SK-N-SH (cell line): ENCODE measurements at regions not wholly inside any gene's neighbourhood (a gene's known extent, or its start where the extent isn't known, plus 50 kb on each side); places are given as distances from the start of the nearest gene placed in this dataset.

Experiments used
- EP300 ChIP-seq, 2 experiments: IDR thresholded peaks; 2 replicates each; pipeline versions ENCODE4 v1.4.0 to v1.6.1; 2012; ENCODE audit warnings: borderline replicate concordance in 1 of 2, low read depth in 1 of 2, low read length in 1 of 2
- EZH2phosphoT487 ChIP-seq: fragments of 200-600 bp; sonication (generic); IDR thresholded peaks from 2 replicates; pipeline ENCODE4 v1.6.1; 2017; ENCODE audit warnings: low read depth, mixed run types, mild to moderate bottlenecking, antibody characterized with exemption, moderate library complexity, borderline replicate concordance
- FOXM1 ChIP-seq: IDR thresholded peaks from 2 replicates; pipeline ENCODE4 v1.4.0; 2012; ENCODE audit warnings: low read depth, mild to moderate bottlenecking
- RCOR1 ChIP-seq: fragments of 150-350 bp; IDR thresholded peaks from 2 replicates; pipeline ENCODE4 v1.6.1; 2017; ENCODE audit warnings: antibody characterized with exemption, low read length
- TAF1 ChIP-seq: IDR thresholded peaks from 2 replicates; pipeline ENCODE4 v1.6.1; 2012; ENCODE audit warnings: low read depth, mild to moderate bottlenecking, low read length, moderate library complexity, borderline replicate concordance
- TCF12 ChIP-seq: IDR thresholded peaks from 2 replicates; pipeline ENCODE4 v1.4.0; 2012
- YY1 ChIP-seq: IDR thresholded peaks from 2 replicates; pipeline ENCODE4 v1.4.0; 2012; ENCODE audit warnings: low read depth, mild to moderate bottlenecking
- TF ChIP-seq, protein P1 (sequence below): IDR thresholded peaks from 2 replicates; pipeline ENCODE4 v1.6.1; 2012; ENCODE audit warnings: mild to moderate bottlenecking, low read depth, low read length, moderate library complexity
- TF ChIP-seq, protein P2 (sequence below): fragments of 200-600 bp; sonication (generic); IDR thresholded peaks from 2 replicates; pipeline ENCODE4 v1.6.1; 2017; ENCODE audit warnings: antibody characterized with exemption, mild to moderate bottlenecking, moderate library complexity

DNA sequence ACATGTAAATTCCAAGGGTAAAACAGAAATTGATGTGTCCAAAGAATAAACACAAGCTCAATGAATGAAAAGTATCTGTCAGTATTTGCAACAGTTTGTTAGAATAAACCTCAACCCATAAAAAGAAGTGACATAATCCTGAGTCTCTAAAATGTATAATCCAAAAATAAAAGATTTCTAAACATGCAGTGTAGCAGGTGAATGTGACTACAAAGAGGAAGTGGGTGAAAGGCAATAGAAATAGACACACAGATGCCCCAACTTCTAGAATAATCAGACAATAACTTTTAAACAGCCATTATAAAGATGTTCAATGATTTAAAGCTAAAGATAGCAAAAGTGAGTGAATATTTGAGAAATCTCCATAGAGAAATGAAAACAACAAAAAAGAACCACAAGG, 1009.2 kb upstream of the GJE1 start:
- TF ChIP-seq EP300 (IDR thresholded peaks at IDR 0.05; ENCODE audit: borderline replicate concordance in 1 of 2, low read depth in 1 of 2, low read length in 1 of 2): no peak
- TF ChIP-seq, protein P1, sequence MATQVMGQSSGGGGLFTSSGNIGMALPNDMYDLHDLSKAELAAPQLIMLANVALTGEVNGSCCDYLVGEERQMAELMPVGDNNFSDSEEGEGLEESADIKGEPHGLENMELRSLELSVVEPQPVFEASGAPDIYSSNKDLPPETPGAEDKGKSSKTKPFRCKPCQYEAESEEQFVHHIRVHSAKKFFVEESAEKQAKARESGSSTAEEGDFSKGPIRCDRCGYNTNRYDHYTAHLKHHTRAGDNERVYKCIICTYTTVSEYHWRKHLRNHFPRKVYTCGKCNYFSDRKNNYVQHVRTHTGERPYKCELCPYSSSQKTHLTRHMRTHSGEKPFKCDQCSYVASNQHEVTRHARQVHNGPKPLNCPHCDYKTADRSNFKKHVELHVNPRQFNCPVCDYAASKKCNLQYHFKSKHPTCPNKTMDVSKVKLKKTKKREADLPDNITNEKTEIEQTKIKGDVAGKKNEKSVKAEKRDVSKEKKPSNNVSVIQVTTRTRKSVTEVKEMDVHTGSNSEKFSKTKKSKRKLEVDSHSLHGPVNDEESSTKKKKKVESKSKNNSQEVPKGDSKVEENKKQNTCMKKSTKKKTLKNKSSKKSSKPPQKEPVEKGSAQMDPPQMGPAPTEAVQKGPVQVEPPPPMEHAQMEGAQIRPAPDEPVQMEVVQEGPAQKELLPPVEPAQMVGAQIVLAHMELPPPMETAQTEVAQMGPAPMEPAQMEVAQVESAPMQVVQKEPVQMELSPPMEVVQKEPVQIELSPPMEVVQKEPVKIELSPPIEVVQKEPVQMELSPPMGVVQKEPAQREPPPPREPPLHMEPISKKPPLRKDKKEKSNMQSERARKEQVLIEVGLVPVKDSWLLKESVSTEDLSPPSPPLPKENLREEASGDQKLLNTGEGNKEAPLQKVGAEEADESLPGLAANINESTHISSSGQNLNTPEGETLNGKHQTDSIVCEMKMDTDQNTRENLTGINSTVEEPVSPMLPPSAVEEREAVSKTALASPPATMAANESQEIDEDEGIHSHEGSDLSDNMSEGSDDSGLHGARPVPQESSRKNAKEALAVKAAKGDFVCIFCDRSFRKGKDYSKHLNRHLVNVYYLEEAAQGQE: no peak
- TF ChIP-seq RCOR1: no peak
- TF ChIP-seq, protein P2, sequence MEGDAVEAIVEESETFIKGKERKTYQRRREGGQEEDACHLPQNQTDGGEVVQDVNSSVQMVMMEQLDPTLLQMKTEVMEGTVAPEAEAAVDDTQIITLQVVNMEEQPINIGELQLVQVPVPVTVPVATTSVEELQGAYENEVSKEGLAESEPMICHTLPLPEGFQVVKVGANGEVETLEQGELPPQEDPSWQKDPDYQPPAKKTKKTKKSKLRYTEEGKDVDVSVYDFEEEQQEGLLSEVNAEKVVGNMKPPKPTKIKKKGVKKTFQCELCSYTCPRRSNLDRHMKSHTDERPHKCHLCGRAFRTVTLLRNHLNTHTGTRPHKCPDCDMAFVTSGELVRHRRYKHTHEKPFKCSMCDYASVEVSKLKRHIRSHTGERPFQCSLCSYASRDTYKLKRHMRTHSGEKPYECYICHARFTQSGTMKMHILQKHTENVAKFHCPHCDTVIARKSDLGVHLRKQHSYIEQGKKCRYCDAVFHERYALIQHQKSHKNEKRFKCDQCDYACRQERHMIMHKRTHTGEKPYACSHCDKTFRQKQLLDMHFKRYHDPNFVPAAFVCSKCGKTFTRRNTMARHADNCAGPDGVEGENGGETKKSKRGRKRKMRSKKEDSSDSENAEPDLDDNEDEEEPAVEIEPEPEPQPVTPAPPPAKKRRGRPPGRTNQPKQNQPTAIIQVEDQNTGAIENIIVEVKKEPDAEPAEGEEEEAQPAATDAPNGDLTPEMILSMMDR: no peak
- no peak for TF ChIP-seq TAF1
- TF ChIP-seq EZH2phosphoT487: no peak
- TF ChIP-seq YY1: no peak
- TF ChIP-seq FOXM1: no peak
- no peak for TF ChIP-seq TCF12
